CD14-positive monocyte (primary cell): ENCODE measurements at regions not wholly inside any gene's neighbourhood (a gene's known extent, or its start where the extent isn't known, plus 50 kb on each side); places are given as distances from the start of the nearest gene placed in this dataset.

Experiments
- DNase-seq, 3 donors: peaks; one replicate each; pipeline ENCODE4 v3.0.0-alpha.2; 2011 to 2022
- H2AFZ ChIP-seq: 2 replicates; pipeline ENCODE4 v1.6.0; 2012; ENCODE audit warnings: mild to moderate bottlenecking, low read depth, low read length, inconsistent platforms; ENCODE audit not compliant: insufficient read depth, poor library complexity, severe bottlenecking
- H3K27ac ChIP-seq, 2 donors: 1 replicate in 1 of 2; 2 replicates in 1 of 2; pipeline ENCODE4 v1.5.1; 2012 to 2013; ENCODE audit warnings: low read length in 2 of 2, control low read depth in 1 of 2, inconsistent platforms in 1 of 2, low read depth in 1 of 2, mild to moderate bottlenecking in 1 of 2
- H3K27me3 ChIP-seq, 2 donors: one replicate each; pipeline versions ENCODE4 v1.6.0 to v1.6.1; 2011 to 2013; ENCODE audit warnings: low read length in 2 of 2; ENCODE audit not compliant: control insufficient read depth in 2 of 2, insufficient read depth in 2 of 2
- H3K36me3 ChIP-seq, 2 donors: replicated peaks in 1 of 2; 1 replicate in 1 of 2; 2 replicates in 1 of 2; pipeline versions ENCODE4 v1.5.1 to v1.6.1; 2012 to 2013; ENCODE audit warnings: low read length in 2 of 2, control low read depth in 1 of 2, inconsistent platforms in 1 of 2, mild to moderate bottlenecking in 1 of 2; ENCODE audit not compliant: insufficient read depth in 2 of 2, control insufficient read depth in 1 of 2
- H3K4me1 ChIP-seq, 2 donors: 1 replicate in 1 of 2; 2 replicates in 1 of 2; pipeline versions ENCODE4 v1.5.1 to v1.6.1; 2012 to 2013; ENCODE audit warnings: low read length in 2 of 2, control low read depth in 1 of 2, inconsistent platforms in 1 of 2, mild to moderate bottlenecking in 1 of 2, moderate library complexity in 1 of 2; ENCODE audit not compliant: insufficient read depth in 2 of 2, control insufficient read depth in 1 of 2
- H3K4me2 ChIP-seq: replicated peaks from 2 replicates; pipeline ENCODE3; 2012; ENCODE audit warnings: low read length, moderate library complexity, mild to moderate bottlenecking; ENCODE audit not compliant: poor library complexity, severe bottlenecking; ENCODE audit errors: extremely low read depth
- H3K4me3 ChIP-seq, 3 experiments: fragments of 200-600 bp in 1 of 3; sonication (generic) in 1 of 3; replicated peaks in 1 of 3; 1 replicate in 2 of 3; 2 replicates in 1 of 3; pipeline ENCODE4 v1.5.1; 2011 to 2013; ENCODE audit warnings: low read length in 3 of 3, mild to moderate bottlenecking in 3 of 3, control low read depth in 2 of 3, low read depth in 2 of 3, inconsistent platforms in 1 of 3, moderate library complexity in 1 of 3
- H3K79me2 ChIP-seq: 2 replicates; pipeline ENCODE4 v1.6.0; 2012; ENCODE audit warnings: mild to moderate bottlenecking, control low read depth, inconsistent platforms, low read length, moderate library complexity; ENCODE audit not compliant: insufficient read depth
- H3K9ac ChIP-seq: 2 replicates; pipeline ENCODE4 v1.6.0; 2017; ENCODE audit warnings: low read length, mild to moderate bottlenecking; ENCODE audit not compliant: insufficient read depth, poor library complexity, severe bottlenecking
- H3K9me3 ChIP-seq, 2 donors: replicated peaks in 1 of 2; 1 replicate in 1 of 2; 2 replicates in 1 of 2; pipeline versions ENCODE4 v1.5.1 to v1.6.1; 2012 to 2013; ENCODE audit warnings: low read length in 2 of 2, control low read depth in 1 of 2; ENCODE audit not compliant: control insufficient read depth in 1 of 2, insufficient read depth in 1 of 2
- H4K20me1 ChIP-seq: 2 replicates; pipeline ENCODE4 v1.6.0; 2012; ENCODE audit warnings: mild to moderate bottlenecking, low read length, control low read depth, moderate library complexity; ENCODE audit not compliant: insufficient read depth
- H3K27ac Mint-ChIP-seq, 7 donors: one replicate each; pipeline ENCODE4 v1.8.0; 2020; ENCODE audit warnings: mild to moderate bottlenecking in 7 of 7, mixed read lengths in 7 of 7, moderate library complexity in 6 of 7, inconsistent platforms in 2 of 7
- H3K27me3 Mint-ChIP-seq, 3 donors: one replicate each; pipeline ENCODE4 v1.8.0; 2021 to 2022; ENCODE audit warnings: low read depth in 3 of 3, mild to moderate bottlenecking in 3 of 3, mixed read lengths in 3 of 3, moderate library complexity in 3 of 3, inconsistent platforms in 1 of 3
- H3K36me3 Mint-ChIP-seq, 2 donors: one replicate each; pipeline ENCODE4 v1.8.0; 2020; ENCODE audit warnings: mixed read lengths in 2 of 2, inconsistent platforms in 1 of 2, mild to moderate bottlenecking in 1 of 2
- H3K4me1 Mint-ChIP-seq: one replicate; pipeline ENCODE4 v1.8.0; 2020; ENCODE audit warnings: mild to moderate bottlenecking, mixed read lengths
- H3K4me3 Mint-ChIP-seq, 2 donors: one replicate each; pipeline ENCODE4 v1.8.0; 2020; ENCODE audit warnings: mild to moderate bottlenecking in 2 of 2, mixed read lengths in 2 of 2, moderate library complexity in 1 of 2
- H3K9me3 Mint-ChIP-seq, 7 donors: one replicate each; pipeline ENCODE4 v1.8.0; 2020 to 2022; ENCODE audit warnings: mixed read lengths in 7 of 7, mild to moderate bottlenecking in 6 of 7, moderate library complexity in 6 of 7, inconsistent platforms in 2 of 7
- CTCF ChIP-seq: fragments of 200-600 bp; IDR thresholded peaks from one replicate; pipeline ENCODE4 v1.8.0; 2022; ENCODE audit warnings: antibody characterized with exemption, mild to moderate bottlenecking
- WGBS: methylation state at CpG from one replicate; pipeline ENCODE4 v1.1.5; 2013; ENCODE audit warnings: missing lambda C conversion rate; ENCODE audit not compliant: insufficient coverage; 5-methylcytosine and 5-hydroxymethylcytosine counted together
- intact Hi-C, 2 donors: fragments of 100-400 bp; cut with micrococcal nuclease; formaldehyde crosslinking; loops; one replicate each; pipeline versions ENCODE4 v1.15.0 to v1.15.1; 2023

GRCh38 chr13:100859861-100860260 is 185.3 kb upstream of the TMTC4 start:
- Histone ChIP-seq H3K4me2 (no peak overlapping the region), H3K4me3 (no peak overlapping the region), H3K36me3 (no peaks in the 10 kb centered on the region), H3K9ac (no peak overlapping the region), H4K20me1 (no peaks in the 10 kb centered on the region), H2AFZ (no peak overlapping the region), H3K79me2 (no peaks in the 10 kb centered on the region), H3K27ac (no peak overlapping the region), H3K9me3 (no peaks in the 10 kb centered on the region), H3K27me3 (no peaks in the 10 kb centered on the region), H3K4me1 (no peaks in the 10 kb centered on the region)
- DNase-seq = no peak
- intact Hi-C loops = no loop called here
- Mint-ChIP-seq H3K9me3 (peaks cover 0 to 8% (median 3%) of the 10 kb centered on the region in 7 donors), H3K36me3 (no peaks in the 10 kb centered on the region), H3K4me3 (no peak overlapping the region), H3K27ac (no peak overlapping the region), H3K4me1 (no peaks in the 10 kb centered on the region), H3K27me3 (peaks cover 2 to 3% (median 2%) of the 10 kb centered on the region in 3 donors)
- no peak for TF ChIP-seq CTCF
- WGBS = 77% methylated on average over 4 of the region's 5 CpGs

GRCh38 chr13:100855151-100855550 is 180.6 kb upstream of the TMTC4 start:
- intact Hi-C loops = no loop called here
- Histone ChIP-seq H3K27ac (no peak overlapping the region), H3K9me3 (no peaks in the 10 kb centered on the region), H4K20me1 (no peaks in the 10 kb centered on the region), H3K27me3 (no peaks in the 10 kb centered on the region), H3K4me2 (no peak overlapping the region), H3K79me2 (no peaks in the 10 kb centered on the region), H3K36me3 (no peaks in the 10 kb centered on the region), H3K4me3 (no peak overlapping the region), H3K9ac (no peak overlapping the region), H2AFZ (no peak overlapping the region), H3K4me1 (no peaks in the 10 kb centered on the region)
- TF ChIP-seq CTCF = no peak
- no peak overlapping the region for H3K27ac Mint-ChIP-seq
- no peak overlapping the region for H3K4me3 Mint-ChIP-seq
- H3K36me3 Mint-ChIP-seq = no peaks in the 10 kb centered on the region
- H3K4me1 Mint-ChIP-seq = no peaks in the 10 kb centered on the region
- peaks cover 0 to 5% (median 2%) of the 10 kb centered on the region in 7 donors for H3K9me3 Mint-ChIP-seq
- WGBS = 69% methylated on average over 4 of the region's 4 CpGs
- DNase-seq = peak in 1 of 3 donors; percentile 11
- H3K27me3 Mint-ChIP-seq = peaks cover 2 to 4% (median 3%) of the 10 kb centered on the region in 3 donors
